HG03135 (cell line): ENCODE measurements at regions not wholly inside any gene's neighbourhood (a gene's known extent, or its start where the extent isn't known, plus 50 kb on each side); places are given as distances from the start of the nearest gene placed in this dataset.
A peak's percentile ranks its signal among the peaks of the same experiment; 100 is the strongest.

Source experiments
- ATAC-seq: cut with Tn5 transposase; IDR thresholded peaks from one replicate; pipeline ENCODE4 v1.9.1; 2021; ENCODE audit warnings: mild to moderate bottlenecking, moderate library complexity; ENCODE audit not compliant: unreplicated experiment

DNA sequence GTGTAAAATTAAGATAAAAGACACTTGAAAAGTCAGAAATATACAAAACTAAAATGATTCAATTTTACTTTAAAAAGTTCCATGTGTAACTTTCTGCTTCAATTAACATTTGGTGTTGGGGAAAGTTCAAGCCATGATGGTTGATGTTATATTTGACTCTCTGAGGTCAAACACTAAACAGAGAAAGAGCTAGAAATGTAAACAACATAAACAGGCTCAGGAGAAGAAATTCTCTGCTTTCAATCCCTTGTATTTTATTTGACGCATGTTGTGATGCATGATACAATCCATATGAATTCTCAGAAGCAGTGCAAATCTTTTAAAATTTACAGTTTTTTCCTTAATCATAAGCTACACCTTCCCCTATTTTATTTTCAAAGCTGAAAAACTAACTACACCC, 822.4 kb downstream of the PCDH18 start:
- no peak for ATAC-seq

DNA sequence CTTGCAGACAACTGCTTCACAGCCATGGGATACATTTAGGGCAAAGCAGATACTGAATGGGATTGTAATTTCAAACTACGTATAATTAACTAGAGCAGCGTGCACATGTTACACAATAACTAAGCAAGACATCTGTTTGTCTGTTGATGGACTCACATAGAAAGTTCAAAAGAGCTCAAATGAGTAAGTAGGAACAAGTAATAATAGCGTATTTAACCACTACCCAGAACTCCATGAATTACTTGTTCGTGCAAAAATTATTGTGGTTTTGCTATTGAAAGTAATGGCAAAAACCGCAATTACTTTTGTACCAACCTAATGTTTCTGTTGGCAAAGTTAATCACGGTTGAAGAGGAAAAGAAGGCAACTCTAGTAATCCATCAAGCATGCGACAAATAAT, 825.4 kb downstream of the PCDH18 start:
- ATAC-seq: no peak

DNA sequence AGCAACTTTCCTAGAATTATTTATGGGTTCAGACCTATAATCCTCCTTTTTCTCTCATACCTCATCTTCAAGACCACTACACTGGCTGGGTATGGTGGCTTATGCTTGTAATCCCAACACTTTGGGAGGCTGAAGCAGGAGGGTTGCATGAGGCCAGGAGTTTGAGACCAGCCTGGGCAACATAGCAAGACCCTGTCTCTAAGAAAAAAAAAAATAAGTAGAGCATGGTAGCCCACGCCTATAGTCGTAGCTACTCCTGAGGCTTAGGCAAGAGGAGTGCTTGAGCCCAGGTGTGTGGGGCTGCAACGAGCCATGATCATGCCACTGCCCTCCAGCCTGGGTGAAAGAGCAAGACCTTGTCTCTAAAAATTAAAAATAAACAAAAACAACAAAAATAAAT, 832.4 kb downstream of the PCDH18 start:
- no peak for ATAC-seq

DNA sequence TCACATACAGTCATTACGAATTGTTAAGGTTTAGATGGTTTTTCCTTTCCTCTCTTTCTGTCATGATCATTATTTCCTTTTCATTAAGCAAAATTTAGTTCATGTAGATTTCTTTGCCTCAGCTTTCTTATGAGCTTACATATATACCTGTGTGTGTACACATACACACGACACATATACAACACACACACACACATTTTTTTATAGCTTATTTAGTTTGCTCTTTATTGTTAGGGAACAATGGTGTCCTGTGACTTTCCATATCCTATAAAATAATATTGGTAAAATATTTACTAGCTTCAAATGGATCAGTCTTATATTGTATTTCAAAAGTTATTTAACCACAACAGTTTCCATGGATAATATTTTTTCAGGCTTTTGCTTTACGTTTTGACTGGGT, 840.7 kb downstream of the PCDH18 start:
- ATAC-seq: no peak

DNA sequence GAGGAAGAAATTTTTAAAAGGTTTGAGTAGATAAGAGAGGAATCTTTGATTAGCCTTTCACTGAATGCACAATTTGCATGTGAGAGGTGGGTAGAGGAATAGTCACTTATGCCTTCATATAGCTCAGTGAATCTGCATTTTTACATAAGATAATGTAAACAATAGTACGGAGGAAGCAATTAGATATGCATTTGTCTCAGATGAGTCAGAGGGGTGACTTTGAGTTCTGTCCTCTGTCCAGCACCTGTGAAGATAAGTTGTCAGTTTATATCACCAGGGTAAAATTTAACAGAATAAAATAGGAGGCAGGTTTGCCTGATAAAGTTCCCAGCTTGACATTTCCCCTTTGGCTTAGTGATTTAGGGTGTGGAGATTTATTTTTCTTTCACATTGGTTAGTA, 841.9 kb downstream of the PCDH18 start:
- ATAC-seq: no peak

DNA sequence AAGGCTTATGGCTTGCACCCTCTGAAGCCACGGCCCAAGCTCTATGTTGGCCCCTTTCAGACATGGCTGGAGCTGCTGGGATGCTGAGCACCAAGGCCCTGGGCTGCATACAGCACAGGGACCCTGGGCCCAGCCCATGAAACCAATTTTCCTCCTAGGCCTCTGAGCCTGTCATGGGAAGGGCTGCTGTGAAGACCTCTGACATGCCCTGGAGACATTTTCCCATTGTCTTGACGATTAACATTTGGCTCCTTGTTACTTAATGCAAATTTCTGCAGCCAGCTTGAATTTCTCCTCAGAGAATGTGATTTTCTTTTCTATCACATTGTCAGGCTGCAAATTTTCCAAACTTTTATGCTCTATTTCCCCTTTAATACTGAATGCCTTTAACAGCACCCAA, 844.7 kb downstream of the PCDH18 start:
- no peak for ATAC-seq

DNA sequence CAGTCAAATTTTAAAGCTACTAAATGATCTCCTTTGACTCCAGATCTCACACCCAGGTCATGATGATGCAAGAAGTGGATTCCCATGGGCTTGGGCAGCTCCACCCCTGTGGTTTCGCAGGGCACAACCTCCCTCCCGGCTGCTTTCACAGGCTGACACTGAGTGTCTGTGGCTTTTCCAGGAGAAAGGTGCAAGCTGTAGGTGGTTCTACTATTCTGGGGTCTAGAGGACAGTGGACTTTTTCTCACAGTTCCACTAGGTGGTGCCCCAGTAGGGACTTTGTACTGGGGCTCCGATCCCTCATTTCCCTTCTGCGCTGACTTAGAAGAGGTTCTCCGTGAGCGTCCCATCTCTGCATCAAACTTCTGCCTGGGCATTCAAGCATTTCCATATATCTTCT, 845.2 kb downstream of the PCDH18 start:
- no peak for ATAC-seq

DNA sequence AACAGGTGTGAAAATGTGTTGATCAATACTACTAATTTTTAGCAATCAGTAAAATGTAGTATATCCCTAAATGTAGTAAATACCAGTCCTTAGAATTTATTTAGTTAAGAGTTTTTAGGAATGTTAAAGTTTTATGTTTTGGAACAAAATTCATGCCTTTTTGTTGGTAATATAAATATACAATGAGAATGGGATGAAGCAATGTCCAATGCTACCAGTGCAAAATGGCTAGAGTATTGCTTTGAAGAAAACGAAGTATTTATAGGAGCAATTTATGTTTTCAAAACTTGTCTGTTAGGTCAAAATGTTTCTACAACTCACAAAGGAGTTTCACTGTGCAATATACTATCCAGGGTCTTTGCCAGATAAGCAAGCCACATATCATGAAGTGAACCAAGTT, 851.5 kb downstream of the PCDH18 start:
- no peak for ATAC-seq

DNA sequence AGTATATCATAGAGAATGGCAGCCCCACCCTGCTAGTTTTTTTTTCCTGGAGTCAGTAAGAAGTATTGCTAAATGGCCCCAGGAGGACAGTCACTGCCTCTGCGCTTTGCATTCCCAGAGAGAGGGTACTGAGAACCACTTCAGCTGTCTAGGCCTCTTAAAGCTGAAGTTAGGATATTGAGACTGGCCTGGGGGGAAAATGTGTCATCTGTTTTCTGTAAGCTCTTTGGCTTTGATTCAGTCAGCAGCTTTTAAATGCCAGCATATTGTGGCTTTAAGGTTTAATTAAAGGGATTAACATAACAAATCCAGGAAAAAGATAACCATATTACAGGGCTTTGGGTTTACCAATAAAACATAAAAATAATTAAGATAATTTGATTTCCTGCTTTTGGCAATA, 852.0 kb downstream of the PCDH18 start:
- no peak for ATAC-seq

DNA sequence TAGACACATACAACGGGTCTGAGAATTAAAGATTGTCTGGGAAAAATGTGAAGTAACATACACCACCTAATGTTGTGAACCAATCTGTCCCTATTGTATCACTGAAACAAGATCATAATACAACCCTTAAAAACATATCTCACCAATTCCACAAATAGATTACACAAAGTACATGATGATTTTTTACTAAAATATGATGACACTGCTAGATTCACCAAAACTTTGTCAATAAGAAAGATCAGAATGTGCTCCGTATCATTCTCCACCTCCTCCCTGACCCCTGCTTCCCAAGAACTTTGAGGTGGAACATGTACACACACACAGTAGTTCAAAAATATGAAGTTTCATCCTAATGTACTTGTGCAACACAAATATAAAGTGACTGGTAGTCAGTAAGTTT, 862.0 kb downstream of the PCDH18 start:
- no peak for ATAC-seq

DNA sequence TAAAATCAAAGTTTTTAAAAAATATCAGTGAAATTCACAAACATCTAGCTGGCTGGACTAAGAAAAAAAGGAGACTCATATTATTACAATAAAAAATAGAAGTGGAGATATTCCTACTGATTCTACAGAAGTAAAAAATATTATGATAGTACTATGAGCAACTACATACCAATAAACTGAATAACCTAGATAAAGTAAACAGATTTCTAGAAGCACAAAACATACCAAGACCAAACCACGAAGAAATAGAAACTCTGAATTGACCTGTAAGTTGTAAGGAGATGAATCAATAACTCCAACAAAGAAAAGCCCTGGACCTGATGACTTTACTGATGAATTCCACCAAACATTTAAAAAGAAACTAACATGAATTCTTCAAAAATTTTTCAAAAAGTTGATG, 867.3 kb downstream of the PCDH18 start:
- no peak for ATAC-seq

DNA sequence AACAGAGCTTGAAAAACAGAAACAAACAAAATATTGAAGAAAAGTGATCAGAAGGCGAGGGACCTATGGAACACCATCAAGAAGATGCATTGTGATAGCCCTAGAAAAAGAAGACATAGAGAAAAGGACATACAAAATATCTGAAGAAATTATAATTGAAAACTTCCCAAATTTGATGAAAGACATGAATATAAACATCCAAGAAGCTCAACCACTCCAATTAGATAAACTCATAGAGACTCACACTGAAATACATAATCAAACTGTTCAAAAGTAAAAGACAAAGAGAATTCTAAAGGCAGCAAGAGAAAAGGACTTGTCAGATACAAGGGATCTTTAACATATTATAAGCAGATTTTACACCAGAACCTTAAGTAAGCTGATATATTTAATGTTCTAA, 869.8 kb downstream of the PCDH18 start:
- no peak for ATAC-seq

DNA sequence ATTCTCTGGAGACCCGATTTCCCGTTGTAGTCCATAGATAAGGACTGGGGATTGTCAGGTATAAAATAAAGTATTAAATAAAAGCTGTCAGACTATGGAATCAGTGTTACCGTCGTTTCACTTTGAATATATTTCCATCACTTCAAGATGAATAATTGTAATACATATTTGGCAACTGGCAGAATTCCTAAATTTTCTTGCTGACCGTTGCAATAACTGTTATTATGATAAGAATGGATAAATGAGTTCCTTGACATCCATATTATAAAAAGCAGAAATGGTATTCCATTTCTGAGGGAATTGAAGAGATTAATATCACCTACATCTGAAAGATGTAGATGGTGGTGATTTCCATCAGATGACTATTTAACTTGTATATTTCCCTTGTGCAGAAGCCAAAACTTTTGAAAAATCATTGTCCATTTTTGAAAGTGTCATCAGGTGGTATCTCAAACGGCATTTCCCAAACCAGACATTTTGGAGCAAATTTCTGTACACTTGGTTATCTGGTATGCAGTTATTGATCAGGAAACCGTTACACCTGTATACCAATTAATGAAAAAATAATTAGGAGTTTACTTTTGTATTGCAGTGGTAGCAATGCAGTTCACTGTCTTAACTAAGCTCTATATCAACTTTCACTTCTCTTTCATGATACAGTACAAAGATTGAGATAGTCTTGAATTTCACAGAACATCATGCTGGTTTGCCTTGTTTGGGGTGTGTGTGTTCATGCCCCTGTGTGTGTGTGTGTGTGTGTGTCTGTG, 878.5 kb downstream of the PCDH18 start:
- ATAC-seq: no peak

DNA sequence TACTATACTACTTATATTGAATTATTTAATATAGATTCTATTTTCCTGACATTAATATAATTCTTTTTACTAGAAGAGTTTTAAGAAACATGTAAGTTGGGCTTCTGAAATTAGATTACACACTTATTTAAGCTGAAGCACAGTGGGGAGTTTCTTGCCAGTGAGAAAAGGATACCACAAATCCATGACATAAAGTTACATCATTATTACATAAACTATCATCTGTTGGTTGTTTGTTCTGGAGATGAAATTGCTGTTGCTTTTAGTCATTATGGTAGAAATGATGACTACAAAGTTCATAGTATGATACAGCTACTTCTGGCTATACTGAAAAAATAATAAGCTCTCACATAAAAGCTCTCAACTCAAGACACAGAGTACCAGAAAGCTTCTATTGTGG, 880.4 kb downstream of the PCDH18 start:
- ATAC-seq: no peak

DNA sequence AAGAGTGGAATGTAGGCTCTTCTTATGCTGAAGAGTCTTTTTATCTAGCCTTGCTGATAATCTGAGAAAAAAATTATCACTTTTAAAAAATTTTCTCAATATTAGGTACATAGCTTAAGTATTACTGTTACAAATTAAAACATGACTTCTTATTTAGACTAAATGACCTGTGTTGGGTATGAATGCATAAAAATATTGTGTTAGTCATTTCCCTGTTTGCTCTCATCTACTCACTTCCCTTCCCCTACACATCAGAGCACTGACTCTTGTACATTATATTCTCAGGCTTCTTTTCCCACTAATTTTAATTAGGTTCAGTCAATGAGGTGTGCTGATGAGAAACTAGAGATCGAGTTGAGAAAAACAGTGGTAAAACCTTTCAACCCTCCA, 881.0 kb downstream of the PCDH18 start:
- no peak for ATAC-seq

DNA sequence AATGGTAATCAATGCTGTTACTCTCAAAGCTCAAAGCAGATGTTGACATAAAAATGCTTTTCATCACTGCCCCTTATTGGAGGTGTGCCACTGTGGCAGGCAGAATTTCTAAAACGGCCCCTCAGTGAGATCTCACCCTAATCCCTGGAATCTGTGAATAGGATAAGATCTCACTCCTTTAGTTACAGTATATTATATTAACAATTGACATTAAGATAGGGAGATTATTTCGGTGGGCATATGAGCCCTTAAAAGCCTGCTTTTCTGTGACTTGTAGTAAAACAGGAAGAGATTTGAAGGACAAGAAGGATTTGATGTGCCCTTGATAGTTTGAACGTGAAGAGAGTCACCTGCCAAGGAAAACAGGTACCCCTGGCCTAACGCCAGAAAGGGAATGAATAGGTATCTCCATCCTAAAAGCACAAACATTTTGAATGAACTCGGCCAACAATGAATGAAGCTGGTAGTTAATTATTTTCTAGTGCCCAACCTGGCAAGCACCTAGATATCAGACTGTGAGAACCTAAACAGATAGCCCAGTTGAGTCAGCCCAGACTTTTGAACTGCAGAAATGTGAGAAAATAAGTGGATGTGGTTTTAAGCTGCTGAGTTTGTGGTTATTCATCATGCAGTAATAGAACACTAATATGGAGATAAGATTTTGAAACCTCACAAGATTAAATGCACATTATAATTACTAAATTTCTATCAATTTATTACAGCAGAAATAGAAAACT, 881.6 kb downstream of the PCDH18 start:
- ATAC-seq: peak; percentile 61

DNA sequence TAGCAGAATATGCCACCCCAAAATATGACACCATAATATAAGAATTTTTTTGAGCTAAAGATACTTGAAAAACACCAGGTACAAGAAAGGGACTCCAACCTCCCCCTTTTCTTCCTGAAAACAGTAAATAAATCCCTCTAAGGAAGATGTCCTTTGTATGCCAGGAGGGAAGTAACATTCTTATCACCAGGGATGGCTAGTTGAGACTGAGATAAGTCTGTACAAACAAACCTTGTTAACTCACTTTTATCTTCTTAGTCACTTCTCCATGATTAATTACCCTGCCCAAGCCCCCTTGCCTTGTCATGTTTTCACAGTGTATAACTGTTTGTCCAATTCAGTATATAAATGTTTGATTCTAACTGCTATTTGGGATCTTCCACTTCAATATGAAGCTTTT, 888.0 kb downstream of the PCDH18 start:
- ATAC-seq: no peak

DNA sequence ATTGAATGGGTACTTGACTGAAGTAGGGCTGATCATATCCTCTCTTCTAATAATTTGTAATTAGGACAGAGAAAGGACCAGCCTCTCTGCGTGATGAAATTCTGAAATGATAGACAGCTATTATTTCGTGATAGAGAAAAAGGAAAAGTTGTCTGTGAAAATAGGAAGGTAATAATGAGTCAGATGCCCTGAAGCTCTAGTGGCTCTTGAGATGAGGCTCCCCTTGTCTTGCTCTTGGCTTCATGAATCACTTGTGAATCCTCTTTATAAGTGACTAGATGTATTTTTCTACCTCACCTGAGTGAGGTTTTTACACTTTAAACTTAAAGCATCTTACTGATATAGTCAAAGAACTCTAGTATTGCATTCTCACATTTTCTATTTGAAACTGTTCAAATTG, 888.9 kb downstream of the PCDH18 start:
- no peak for ATAC-seq

DNA sequence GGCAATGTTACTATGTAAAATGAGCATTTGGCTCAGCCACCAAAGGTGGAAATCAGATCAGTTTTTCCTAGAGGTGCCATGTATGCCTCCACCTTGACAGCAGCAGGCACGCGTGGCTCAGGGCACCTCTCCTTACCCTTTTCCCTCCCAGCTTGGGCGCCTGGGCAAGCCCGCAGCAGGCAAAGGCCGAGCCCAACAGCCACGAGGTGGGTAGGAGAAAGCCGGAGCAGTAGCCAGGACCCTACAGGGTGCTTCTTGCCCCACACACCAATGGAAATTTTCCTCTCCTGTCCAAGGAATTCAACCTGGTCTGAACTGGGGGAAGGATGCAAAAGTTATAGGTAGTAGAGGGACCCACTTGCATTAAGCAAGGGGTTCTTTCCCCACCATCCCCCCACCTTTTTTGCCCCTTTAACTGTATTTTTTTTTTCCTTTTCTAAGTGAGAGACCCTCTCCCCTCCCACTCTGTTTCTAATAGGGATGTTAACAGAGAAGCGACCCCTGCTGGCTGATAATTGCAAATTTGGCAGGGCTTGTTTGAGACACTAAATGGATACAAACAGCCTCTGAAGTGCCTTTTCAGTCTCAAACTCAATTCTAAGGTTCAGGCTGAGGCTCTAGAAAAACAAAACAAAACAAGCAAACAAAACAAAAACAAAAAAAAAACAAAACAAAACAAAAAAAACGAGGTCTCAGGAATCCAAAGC, 895.1 kb downstream of the PCDH18 start:
- ATAC-seq: no peak

DNA sequence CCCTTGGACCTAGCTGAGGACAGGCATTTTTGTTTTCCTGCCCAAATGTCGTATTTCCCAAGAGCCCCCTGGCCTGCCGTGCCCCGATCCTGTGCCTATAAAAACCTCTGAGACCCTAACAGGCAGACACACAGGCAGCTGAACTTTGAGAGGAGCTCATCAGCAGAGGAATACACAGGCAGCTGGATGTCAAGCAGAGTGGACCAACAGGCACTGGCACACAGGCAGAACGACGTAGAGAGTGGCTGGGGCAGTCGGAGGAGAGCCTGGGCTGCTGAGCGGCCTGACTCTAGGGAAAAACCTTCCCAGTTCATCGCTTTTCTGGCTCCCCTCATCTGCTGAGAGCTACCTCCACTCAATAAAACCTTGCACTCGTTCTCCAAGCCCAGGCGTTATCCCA, 896.1 kb downstream of the PCDH18 start:
- no peak for ATAC-seq

DNA sequence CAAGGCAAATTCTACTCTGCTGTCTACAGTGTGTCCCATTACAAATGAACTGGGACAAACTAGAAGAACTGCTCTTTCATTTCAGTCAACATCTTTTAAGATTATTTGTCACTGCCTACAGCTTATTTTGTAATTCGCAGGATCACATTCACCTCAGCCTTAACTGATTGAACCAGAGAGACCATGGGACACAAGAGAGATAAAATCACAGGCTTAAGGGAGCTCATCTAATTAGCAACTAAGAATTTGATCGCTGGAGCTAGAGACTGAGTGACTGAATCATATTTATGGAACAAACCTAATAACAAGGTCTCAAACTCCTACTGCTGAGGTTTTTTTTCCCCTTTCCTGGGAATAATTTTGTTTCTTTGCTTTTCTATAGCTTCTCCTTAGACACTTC, 898.2 kb downstream of the PCDH18 start:
- no peak for ATAC-seq

DNA sequence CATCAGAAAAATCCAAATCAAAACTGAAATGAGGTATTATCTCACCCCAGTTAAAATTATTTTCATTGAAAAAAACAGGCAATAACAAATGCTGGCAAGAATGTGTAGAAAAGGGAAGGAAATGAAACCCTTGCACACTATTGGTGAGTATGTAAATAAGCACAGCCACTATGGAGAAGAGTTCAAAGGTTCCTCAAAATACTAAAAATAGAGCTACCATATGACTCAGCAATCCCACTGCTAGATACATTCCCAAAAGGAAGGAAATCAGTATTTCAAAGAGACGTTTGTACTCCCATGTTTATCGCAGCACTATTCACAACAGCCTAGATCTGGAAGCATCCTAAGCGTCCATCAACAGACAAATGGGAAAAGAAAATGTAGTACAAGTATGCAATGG, 932.4 kb downstream of the PCDH18 start:
- no peak for ATAC-seq
